HG03432 (cell line): ENCODE measurements at regions not wholly inside any gene's neighbourhood (a gene's known extent, or its start where the extent isn't known, plus 50 kb on each side); places are given as distances from the start of the nearest gene placed in this dataset.

Experiments
- ATAC-seq: cut with Tn5 transposase; IDR thresholded peaks from one replicate; pipeline ENCODE4 v1.9.1; 2021; ENCODE audit warnings: mild to moderate bottlenecking, moderate library complexity; ENCODE audit not compliant: unreplicated experiment

GRCh38 chr10:111200505-111201186 lies 123.8 kb downstream of the ADRA2A start:
- no peak for ATAC-seq

- ATAC-seq: no peak
Observed at GRCh38 chr10:111203615-111204014, 126.8 kb downstream of the ADRA2A start.

GRCh38 chr10:111204838-111205237 lies 128.0 kb downstream of the ADRA2A start:
- no peak for ATAC-seq

GRCh38 chr10:111206521-111206920 lies 129.7 kb downstream of the ADRA2A start:
- ATAC-seq: no peak

- ATAC-seq: no peak
Observed at GRCh38 chr10:111207500-111207899, 130.7 kb downstream of the ADRA2A start.

GRCh38 chr10:111208951-111209350 lies 132.1 kb downstream of the ADRA2A start:
- ATAC-seq: no peak

- ATAC-seq: no peak
Observed at GRCh38 chr10:111209692-111210091, 132.9 kb downstream of the ADRA2A start.

- no peak for ATAC-seq
Observed at GRCh38 chr10:111211241-111211640, 134.4 kb downstream of the ADRA2A start.

GRCh38 chr10:111211706-111212105 lies 134.9 kb downstream of the ADRA2A start:
- ATAC-seq: no peak

GRCh38 chr10:111221682-111222480 lies 145.1 kb downstream of the ADRA2A start:
- ATAC-seq: no peak

- ATAC-seq: no peak
Observed at GRCh38 chr10:111222961-111223360, 146.1 kb downstream of the ADRA2A start.

GRCh38 chr10:111231779-111232178 lies 154.9 kb downstream of the ADRA2A start:
- ATAC-seq: no peak

- ATAC-seq: no peak
Observed at GRCh38 chr10:111233439-111233838, 156.6 kb downstream of the ADRA2A start.

GRCh38 chr10:111234234-111234913 lies 157.5 kb downstream of the ADRA2A start:
- no peak for ATAC-seq

- no peak for ATAC-seq
Observed at GRCh38 chr10:111234914-111235302, 158.1 kb downstream of the ADRA2A start.

GRCh38 chr10:111240348-111240747 lies 163.5 kb downstream of the ADRA2A start:
- no peak for ATAC-seq

- no peak for ATAC-seq
Observed at GRCh38 chr10:111243126-111243525, 166.3 kb downstream of the ADRA2A start.

- ATAC-seq: no peak
Observed at GRCh38 chr10:111246136-111246535, 169.3 kb downstream of the ADRA2A start.

GRCh38 chr10:111246814-111247452 lies 170.1 kb downstream of the ADRA2A start:
- ATAC-seq: no peak

GRCh38 chr10:111247781-111248389 lies 171.1 kb downstream of the ADRA2A start:
- ATAC-seq: no peak

- no peak for ATAC-seq
Observed at GRCh38 chr10:111249925-111250324, 173.1 kb downstream of the ADRA2A start.
